CD4-positive, alpha-beta memory T cell (primary cell): ENCODE measurements at regions not wholly inside any gene's neighbourhood (a gene's known extent, or its start where the extent isn't known, plus 50 kb on each side); places are given as distances from the start of the nearest gene placed in this dataset.

ENCODE experiments used
- CTCF ChIA-PET: fragments of 350-600 bp; sonication (Branson Sonifier 250); formaldehyde crosslinking; loops from one replicate; lab custom pipeline; 2021; ENCODE audit warnings: inconsistent platforms; ENCODE audit not compliant: partially characterized antibody; lab: Charles Lee
- POLR2A ChIA-PET: fragments of 350-600 bp; sonication (Branson Sonifier 250); formaldehyde crosslinking; loops from one replicate; lab custom pipeline; 2021; ENCODE audit not compliant: partially characterized antibody; lab: Charles Lee
- DNase-seq, 5 donors: peaks; one replicate each; pipeline versions ENCODE4 v3.0.0 to v3.0.0-alpha.2; 2020 to 2022; ENCODE audit warnings: mixed read lengths in 1 of 5
- H3K27ac ChIP-seq: one replicate; pipeline ENCODE4 v1.7.0; 2013; ENCODE audit warnings: low read depth, low read length
- H3K27me3 ChIP-seq: 2 replicates; pipeline ENCODE4 v1.7.0; 2013; ENCODE audit warnings: mild to moderate bottlenecking, low read length, moderate library complexity; ENCODE audit not compliant: insufficient read depth
- H3K36me3 ChIP-seq: 2 replicates; pipeline ENCODE4 v1.7.0; 2013; ENCODE audit warnings: mild to moderate bottlenecking, low read length, moderate library complexity; ENCODE audit not compliant: insufficient read depth
- H3K4me1 ChIP-seq: 2 replicates; pipeline ENCODE4 v1.7.0; 2013; ENCODE audit warnings: mild to moderate bottlenecking, low read length, moderate library complexity; ENCODE audit not compliant: insufficient read depth
- H3K4me3 ChIP-seq, 2 donors: one replicate each; pipeline ENCODE4 v1.7.0; 2013; ENCODE audit warnings: low read length in 2 of 2, mild to moderate bottlenecking in 1 of 2
- H3K9me3 ChIP-seq, 2 donors: one replicate each; pipeline ENCODE4 v1.7.0; 2013; ENCODE audit warnings: low read length in 2 of 2, control low read depth in 1 of 2; ENCODE audit not compliant: control insufficient read depth in 1 of 2
- H3K27ac Mint-ChIP-seq, 7 donors: one replicate each; pipeline ENCODE4 v1.8.0; 2020 to 2021; ENCODE audit warnings: mixed read lengths in 7 of 7, mild to moderate bottlenecking in 6 of 7, inconsistent platforms in 3 of 7, moderate library complexity in 3 of 7
- H3K27me3 Mint-ChIP-seq, 2 donors: one replicate each; pipeline ENCODE4 v1.8.0; 2020 to 2021; ENCODE audit warnings: mixed read lengths in 2 of 2
- H3K36me3 Mint-ChIP-seq, 2 donors: one replicate each; pipeline ENCODE4 v1.8.0; 2020 to 2021; ENCODE audit warnings: mixed read lengths in 2 of 2, inconsistent platforms in 1 of 2, mild to moderate bottlenecking in 1 of 2
- H3K4me1 Mint-ChIP-seq, 4 donors: one replicate each; pipeline ENCODE4 v1.8.0; 2020 to 2021; ENCODE audit warnings: mixed read lengths in 4 of 4, mild to moderate bottlenecking in 1 of 4
- H3K4me3 Mint-ChIP-seq, 8 donors: one replicate each; pipeline ENCODE4 v1.8.0; 2020 to 2021; ENCODE audit warnings: mixed read lengths in 8 of 8, mild to moderate bottlenecking in 7 of 8, moderate library complexity in 6 of 8, inconsistent platforms in 3 of 8
- H3K9me3 Mint-ChIP-seq, 8 donors: one replicate each; pipeline ENCODE4 v1.8.0; 2020 to 2021; ENCODE audit warnings: mixed read lengths in 8 of 8, mild to moderate bottlenecking in 5 of 8, inconsistent platforms in 3 of 8, moderate library complexity in 1 of 8
- intact Hi-C: fragments of 100-400 bp; cut with micrococcal nuclease; formaldehyde crosslinking; loops from one replicate; pipeline ENCODE4 v1.15.1; 2023

DNA sequence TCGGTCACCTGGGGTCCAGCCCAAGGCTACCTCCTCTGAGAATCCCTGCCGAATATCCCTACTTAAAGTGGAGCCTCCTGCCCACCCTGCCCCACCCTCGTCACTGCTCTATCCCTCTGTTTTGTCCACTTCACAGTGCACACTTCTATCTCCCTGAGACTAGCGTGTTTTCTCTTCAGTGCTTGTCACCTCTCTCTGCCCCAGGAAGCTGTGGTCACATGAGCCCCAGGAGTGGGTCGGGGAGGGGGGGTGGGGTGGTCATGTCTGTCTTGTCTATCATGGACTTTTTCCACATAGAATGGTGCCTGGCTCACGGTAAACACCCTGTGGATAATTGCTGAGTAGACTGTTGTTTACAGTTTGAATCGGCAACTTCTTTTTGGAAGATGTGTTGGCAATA, 673.6 kb downstream of the PTPRU start:
- Mint-ChIP-seq H3K4me1 (no peaks in the 10 kb centered on the region), H3K4me3 (no peak overlapping the region), H3K36me3 (no peaks in the 10 kb centered on the region), H3K27me3 (peaks cover 19 to 23% of the 10 kb centered on the region in 2 donors), H3K9me3 (peaks cover 0 to 6% (median 0%) of the 10 kb centered on the region in 8 donors), H3K27ac (no peak overlapping the region)
- CTCF ChIA-PET, result no interaction called here
- intact Hi-C loops, result no loop called here
- POLR2A ChIA-PET, result no interaction called here
- no peak for DNase-seq
- H3K9me3 ChIP-seq, result no peaks in the 10 kb centered on the region
- H3K27ac ChIP-seq, result no peak overlapping the region
- no peaks in the 10 kb centered on the region for H3K4me1 ChIP-seq
- no peak overlapping the region for H3K4me3 ChIP-seq
- no peaks in the 10 kb centered on the region for H3K27me3 ChIP-seq
- H3K36me3 ChIP-seq, result no peaks in the 10 kb centered on the region

DNA sequence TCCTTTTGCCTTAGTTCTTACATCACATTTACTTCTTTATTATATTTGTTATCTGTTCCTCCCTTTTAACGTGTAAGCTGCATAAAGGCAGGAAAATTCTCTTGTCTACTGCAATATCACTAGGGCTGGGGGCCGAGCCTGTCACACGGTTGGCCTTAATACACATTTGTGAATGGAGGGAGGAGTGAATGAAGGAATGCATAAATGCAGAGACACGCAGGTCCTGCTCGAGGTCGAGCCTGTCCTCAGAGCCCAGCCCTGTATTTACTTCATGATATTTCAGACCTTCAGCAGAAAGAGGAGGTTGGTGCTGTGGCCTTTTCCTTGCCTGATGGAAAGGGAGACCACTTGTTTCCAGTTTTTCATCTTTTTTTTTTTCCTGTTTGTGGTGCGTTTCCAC, 671.3 kb downstream of the PTPRU start:
- intact Hi-C loops, result no loop called here
- CTCF ChIA-PET, result no interaction called here
- no peak overlapping the region for H3K4me3 Mint-ChIP-seq
- peaks cover 11 to 24% of the 10 kb centered on the region in 2 donors for H3K27me3 Mint-ChIP-seq
- no peak for DNase-seq
- Histone ChIP-seq H3K36me3 (no peaks in the 10 kb centered on the region), H3K27ac (no peak overlapping the region), H3K4me3 (no peak overlapping the region), H3K4me1 (no peaks in the 10 kb centered on the region), H3K9me3 (no peaks in the 10 kb centered on the region), H3K27me3 (no peaks in the 10 kb centered on the region)
- POLR2A ChIA-PET, result no interaction called here
- no peak overlapping the region for H3K27ac Mint-ChIP-seq
- H3K4me1 Mint-ChIP-seq, result peaks cover 0 to under 1% (median 0%) of the 10 kb centered on the region in 4 donors
- H3K9me3 Mint-ChIP-seq, result peaks cover 0 to 6% (median 0%) of the 10 kb centered on the region in 8 donors
- H3K36me3 Mint-ChIP-seq, result no peaks in the 10 kb centered on the region

DNA sequence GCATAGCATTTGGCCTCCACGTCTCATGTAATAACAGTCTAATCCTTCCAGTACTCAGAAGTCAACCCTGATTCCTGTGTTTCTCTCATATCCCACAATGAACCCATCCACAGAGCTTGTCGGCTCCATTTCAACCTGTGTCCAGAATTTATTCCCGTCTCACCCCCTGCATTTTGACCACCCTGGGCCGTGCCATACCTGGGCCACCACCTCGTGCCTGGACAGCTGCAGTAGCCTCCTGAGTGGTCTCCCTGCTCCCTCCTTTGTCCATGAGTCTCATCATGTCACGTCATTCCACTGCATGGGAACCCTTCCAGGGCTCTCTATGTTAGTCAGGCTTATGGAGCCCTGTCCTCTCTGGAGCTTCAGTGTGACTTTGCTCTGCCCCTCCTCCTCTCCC, 670.6 kb downstream of the PTPRU start:
- Mint-ChIP-seq H3K4me3 (no peak overlapping the region), H3K9me3 (peaks cover 0 to under 1% (median 0%) of the 10 kb centered on the region in 8 donors), H3K36me3 (no peaks in the 10 kb centered on the region), H3K4me1 (peaks cover 0 to 2% (median 0%) of the 10 kb centered on the region in 4 donors), H3K27me3 (peaks cover 5 to 22% of the 10 kb centered on the region in 2 donors), H3K27ac (no peak overlapping the region)
- no peaks in the 10 kb centered on the region for H3K4me1 ChIP-seq
- no peak overlapping the region for H3K27ac ChIP-seq
- H3K9me3 ChIP-seq, result no peaks in the 10 kb centered on the region
- no peaks in the 10 kb centered on the region for H3K36me3 ChIP-seq
- intact Hi-C loops, result no loop called here
- CTCF ChIA-PET, result no interaction called here
- H3K4me3 ChIP-seq, result no peak overlapping the region
- POLR2A ChIA-PET, result no interaction called here
- no peaks in the 10 kb centered on the region for H3K27me3 ChIP-seq
- no peak for DNase-seq

DNA sequence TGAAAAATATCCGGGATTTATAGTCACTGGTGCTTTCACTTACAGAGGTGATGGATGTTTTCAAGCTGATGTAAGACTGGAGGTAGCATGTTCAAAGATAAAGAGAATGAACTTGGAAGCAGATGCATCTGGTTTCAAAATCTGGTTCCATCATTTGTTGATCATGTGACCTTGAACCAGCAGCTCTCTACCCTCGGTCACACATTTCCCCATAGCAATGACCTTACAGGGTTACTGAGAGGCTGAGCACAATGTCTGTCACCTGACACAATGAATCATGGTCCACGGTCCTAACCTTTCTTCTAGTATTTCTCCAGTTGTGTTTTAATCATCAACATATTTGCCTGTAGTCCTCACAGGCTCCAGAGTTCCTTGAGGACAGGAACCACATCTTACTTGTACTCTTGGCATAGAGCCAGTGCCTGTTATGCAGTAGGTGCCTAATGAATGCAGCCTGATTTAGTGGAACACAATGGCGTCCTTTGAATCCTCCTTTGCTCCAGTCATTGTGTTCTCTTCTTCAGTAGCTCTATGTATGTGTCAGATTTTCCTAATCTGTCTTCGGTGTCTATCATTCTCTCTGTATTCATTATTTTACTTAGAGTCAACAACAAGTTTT, 667.3 kb downstream of the PTPRU start:
- Histone ChIP-seq H3K4me3 (no peak overlapping the region), H3K9me3 (no peaks in the 10 kb centered on the region), H3K27ac (no peak overlapping the region), H3K36me3 (no peaks in the 10 kb centered on the region), H3K4me1 (no peaks in the 10 kb centered on the region), H3K27me3 (no peaks in the 10 kb centered on the region)
- H3K9me3 Mint-ChIP-seq, result no peaks in the 10 kb centered on the region
- no peak overlapping the region for H3K27ac Mint-ChIP-seq
- intact Hi-C loops, result no loop called here
- no peaks in the 10 kb centered on the region for H3K36me3 Mint-ChIP-seq
- ChIA-PET POLR2A (no interaction called here), CTCF (no interaction called here)
- peaks cover 5 to 19% of the 10 kb centered on the region in 2 donors for H3K27me3 Mint-ChIP-seq
- DNase-seq, result no peak
- peaks cover 0 to 2% (median 0%) of the 10 kb centered on the region in 4 donors for H3K4me1 Mint-ChIP-seq
- H3K4me3 Mint-ChIP-seq, result no peak overlapping the region

DNA sequence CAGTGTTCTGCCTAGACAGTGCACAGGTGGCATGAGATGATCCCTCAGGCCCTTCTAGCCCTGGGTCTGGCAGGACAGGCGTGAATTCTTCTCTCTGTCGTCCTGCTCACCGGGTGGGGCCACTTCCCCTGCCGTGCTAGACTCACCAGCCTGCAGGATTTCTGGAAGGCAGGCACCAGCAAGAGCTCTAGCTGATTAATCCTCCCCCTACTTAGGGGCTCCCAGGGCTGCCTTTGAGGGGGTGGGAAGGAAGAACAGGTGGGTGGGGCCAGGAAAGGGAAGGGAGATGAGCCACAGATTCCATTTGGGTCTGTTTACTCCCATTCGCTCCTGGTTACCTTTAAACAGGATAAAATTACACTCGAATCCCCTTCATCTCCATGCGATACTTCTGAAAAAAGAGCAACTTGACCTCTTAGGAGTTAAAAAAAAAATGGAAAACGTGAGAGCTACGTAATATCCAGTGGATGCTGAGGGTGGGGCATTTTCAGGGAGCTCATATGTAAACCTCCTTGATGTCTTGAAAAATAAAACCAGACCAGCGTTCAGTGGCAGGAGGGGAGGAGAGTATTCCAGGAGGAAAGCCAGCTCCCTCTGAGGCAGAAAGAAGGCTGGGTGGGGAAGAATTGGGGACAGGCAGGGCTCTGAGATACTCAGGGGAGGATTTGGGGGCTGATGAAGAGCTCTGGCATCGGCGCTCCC, 665.5 kb downstream of the PTPRU start:
- no peaks in the 10 kb centered on the region for H3K9me3 ChIP-seq
- Mint-ChIP-seq H3K9me3 (peaks cover 0 to 1% (median 0%) of the 10 kb centered on the region in 8 donors), H3K4me3 (no peak overlapping the region), H3K27ac (no peak overlapping the region), H3K27me3 (peaks cover 15% of the 10 kb centered on the region in 2 donors), H3K36me3 (no peaks in the 10 kb centered on the region), H3K4me1 (peaks cover 0 to 2% (median 0%) of the 10 kb centered on the region in 4 donors)
- H3K36me3 ChIP-seq, result no peaks in the 10 kb centered on the region
- H3K4me1 ChIP-seq, result no peaks in the 10 kb centered on the region
- H3K27ac ChIP-seq, result no peak overlapping the region
- POLR2A ChIA-PET, result no interaction called here
- H3K27me3 ChIP-seq, result no peaks in the 10 kb centered on the region
- CTCF ChIA-PET, result interaction anchor here (0.9 kb wide), 1 partner anchor 8 kb away, joined by 3 read pairs; no protein-coding TSS in a partner anchor
- no peak for DNase-seq
- H3K4me3 ChIP-seq, result no peak overlapping the region
- intact Hi-C loops, result no loop called here

DNA sequence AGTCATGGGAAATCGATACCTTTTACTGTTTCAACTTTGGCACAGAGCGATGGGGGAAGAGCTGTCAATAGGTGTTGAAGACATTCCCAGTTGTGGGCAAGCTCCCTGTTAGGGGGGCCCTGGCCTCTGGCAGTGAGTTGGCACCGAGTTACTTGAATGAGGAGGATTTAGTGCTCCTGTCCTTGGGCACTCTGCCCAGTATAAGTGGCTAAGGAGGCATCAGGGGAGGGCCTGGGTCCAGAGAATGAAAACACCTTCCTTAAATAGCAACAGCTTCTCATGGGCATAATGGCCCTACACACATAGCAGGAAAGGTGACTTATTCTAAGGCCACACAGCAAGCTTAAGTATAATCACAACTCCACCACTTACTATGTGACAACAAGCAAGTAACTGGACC, 664.4 kb downstream of the PTPRU start:
- Mint-ChIP-seq H3K27me3 (peaks cover 14 to 17% of the 10 kb centered on the region in 2 donors), H3K27ac (no peak overlapping the region), H3K36me3 (no peaks in the 10 kb centered on the region), H3K9me3 (peaks cover 0 to 1% (median 0%) of the 10 kb centered on the region in 8 donors), H3K4me1 (peaks cover 0 to 2% (median 0%) of the 10 kb centered on the region in 4 donors), H3K4me3 (no peak overlapping the region)
- H3K4me1 ChIP-seq, result no peaks in the 10 kb centered on the region
- ChIA-PET CTCF (no interaction called here), POLR2A (no interaction called here)
- H3K27me3 ChIP-seq, result no peaks in the 10 kb centered on the region
- H3K9me3 ChIP-seq, result no peaks in the 10 kb centered on the region
- DNase-seq, result no peak
- no peak overlapping the region for H3K27ac ChIP-seq
- H3K36me3 ChIP-seq, result no peaks in the 10 kb centered on the region
- intact Hi-C loops, result no loop called here
- no peak overlapping the region for H3K4me3 ChIP-seq

DNA sequence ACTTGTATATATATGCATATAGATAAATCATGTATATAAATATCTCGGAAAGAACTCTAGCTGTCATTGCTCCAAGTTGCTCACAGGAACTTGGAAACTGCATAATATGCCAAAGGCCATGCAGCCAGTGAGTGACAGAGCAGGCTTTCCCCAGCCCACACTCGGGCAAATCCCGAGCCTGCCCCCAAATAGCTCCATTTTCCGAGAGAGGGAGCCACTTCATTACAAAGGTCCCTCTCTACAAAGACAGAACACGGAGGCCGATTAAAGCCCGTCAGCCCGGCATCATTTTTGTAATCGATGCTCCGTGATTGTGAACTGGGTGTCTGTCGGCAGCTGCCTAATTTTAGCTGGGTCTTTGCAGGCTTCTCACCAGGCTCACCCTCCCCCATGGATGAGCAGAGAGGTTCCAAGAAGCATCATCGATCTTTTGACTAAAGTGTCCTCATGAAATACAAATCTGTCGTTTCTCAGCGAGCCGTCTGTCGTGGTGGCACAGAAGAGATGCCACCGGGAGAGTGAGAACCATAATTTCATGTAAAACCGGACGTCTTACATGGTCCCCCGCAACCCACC, 663.9 kb downstream of the PTPRU start:
- H3K27me3 ChIP-seq, result no peaks in the 10 kb centered on the region
- ChIA-PET POLR2A (no interaction called here), CTCF (no interaction called here)
- Mint-ChIP-seq H3K4me1 (peaks cover 0 to 2% (median 0%) of the 10 kb centered on the region in 4 donors), H3K36me3 (no peaks in the 10 kb centered on the region), H3K27me3 (peaks cover 15 to 22% of the 10 kb centered on the region in 2 donors), H3K27ac (no peak overlapping the region), H3K9me3 (peaks cover 0 to 1% (median 0%) of the 10 kb centered on the region in 8 donors), H3K4me3 (no peak overlapping the region)
- no peak overlapping the region for H3K4me3 ChIP-seq
- intact Hi-C loops, result no loop called here
- no peak for DNase-seq
- H3K27ac ChIP-seq, result no peak overlapping the region
- no peaks in the 10 kb centered on the region for H3K36me3 ChIP-seq
- no peaks in the 10 kb centered on the region for H3K9me3 ChIP-seq
- no peaks in the 10 kb centered on the region for H3K4me1 ChIP-seq
